NB4 (cell line): ENCODE measurements at regions not wholly inside any gene's neighbourhood (a gene's known extent, or its start where the extent isn't known, plus 50 kb on each side); places are given as distances from the start of the nearest gene placed in this dataset.
"Not testable (repeated sequence)": the region's sequence is repeated elsewhere in the genome, so short reads cannot be mapped to it uniquely, and the experiment has no call there.

Experiments
- CTCF ChIP-seq: IDR thresholded peaks from one replicate; pipeline ENCODE4 v1.5.1; 2012; ENCODE audit warnings: low read depth, low read length
- MYC ChIP-seq: IDR thresholded peaks from 2 replicates; pipeline ENCODE4 v1.6.1; 2011; ENCODE audit warnings: low read depth, low read length
- POLR2A ChIP-seq: IDR thresholded peaks from 2 replicates; pipeline ENCODE4 v1.6.1; 2011; ENCODE audit warnings: mild to moderate bottlenecking; ENCODE audit not compliant: insufficient read length; ENCODE audit errors: extremely low read depth
- TF ChIP-seq, protein P1 (sequence below): IDR thresholded peaks from 2 replicates; pipeline ENCODE4 v1.6.1; 2011; ENCODE audit warnings: low read depth, low read length

DNA sequence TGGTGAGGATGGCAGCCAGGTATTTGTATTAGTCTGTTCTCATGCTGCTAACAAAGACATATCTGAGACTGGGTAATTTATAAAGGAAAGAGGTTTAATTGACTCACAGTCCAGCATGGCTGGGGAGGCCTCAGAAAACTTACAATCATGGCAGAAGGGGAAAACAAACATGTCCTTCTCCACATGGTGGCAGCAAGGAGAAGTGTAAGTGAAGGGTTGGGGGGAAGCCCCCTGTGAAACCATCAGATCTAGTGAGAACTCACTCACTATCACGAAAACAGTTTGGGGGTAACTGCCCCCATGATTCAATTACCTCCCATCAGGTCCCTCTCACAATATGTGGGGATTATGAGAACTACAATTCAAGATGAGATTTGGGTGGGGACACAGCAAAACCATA lies 276.8 kb downstream of the OLFM4 start:
- TF ChIP-seq POLR2A, CTCF, MYC: not testable (repeated sequence)
- TF ChIP-seq, protein P1, sequence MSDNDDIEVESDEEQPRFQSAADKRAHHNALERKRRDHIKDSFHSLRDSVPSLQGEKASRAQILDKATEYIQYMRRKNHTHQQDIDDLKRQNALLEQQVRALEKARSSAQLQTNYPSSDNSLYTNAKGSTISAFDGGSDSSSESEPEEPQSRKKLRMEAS = not testable (repeated sequence)
